ENCODE measurements at regions not wholly inside any gene's neighbourhood (a gene's known extent, or its start where the extent isn't known, plus 50 kb on each side); places are given as distances from the start of the nearest gene placed in this dataset.

DNA sequence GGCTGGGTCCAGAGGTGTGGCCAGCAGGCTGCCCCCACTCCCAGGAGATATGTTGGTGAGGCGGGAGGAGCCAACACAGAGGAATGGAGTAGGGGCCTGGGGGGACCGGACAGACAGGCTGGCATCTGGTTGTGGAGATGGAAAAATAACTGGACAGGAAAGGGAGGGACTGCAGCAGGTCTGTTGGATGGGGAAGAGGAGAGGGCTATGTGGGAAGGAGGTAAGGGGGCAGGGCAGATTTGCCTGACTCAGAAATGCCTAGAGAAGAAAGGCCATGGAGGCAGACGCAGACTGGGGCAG is 160.4 kb downstream of the TRIM29 start:
- Histone ChIP-seq H3K9me3 (replicated peaks; ENCODE audit: control insufficient read depth, insufficient read depth, low read depth, low read length) (no peaks in the 10 kb centered on the region), H3K4me2 (ENCODE audit: insufficient read depth, low read length) (no peak overlapping the region), H3K36me3 (ENCODE audit: control insufficient read depth, insufficient read depth, low read length) (no peaks in the 10 kb centered on the region), H3K4me1 (replicated peaks in 1 of 2; ENCODE audit: control insufficient read depth in 2 of 2, insufficient read depth in 2 of 2, low read length in 2 of 2) (0 out of 5 replicates have a peak, but pooled peaks cover 0 to 1% of the 10 kb centered on the region in 2 experiments), H3K9ac (ENCODE audit: insufficient read depth in 1 of 2, low read depth in 2 of 2, low read length in 2 of 2) (no peak overlapping the region), H3K27ac (ENCODE audit: extremely low read depth, low read depth, low read length) (no peak overlapping the region), H3K79me2 (ENCODE audit: control insufficient read depth, insufficient read depth, low read length) (no peaks in the 10 kb centered on the region), H2AFZ (ENCODE audit: low read depth, low read length) (no peak overlapping the region), H4K20me1 (replicated peaks; ENCODE audit: control insufficient read depth, insufficient read depth, low read length) (peaks cover 4% of the 10 kb centered on the region; the same call in 1 of the 2 replicates), H3K27me3 (ENCODE audit: control insufficient read depth in 2 of 2, insufficient read depth in 2 of 2, low read length in 2 of 2) (peaks cover 2 to 44% of the 10 kb centered on the region in 2 experiments; a peak in 3 of 5 replicates), H3K4me3 (no peak overlapping the region), H3K9me1 (ENCODE audit: control insufficient read depth, insufficient read depth, low read length) (peaks cover 2% of the 10 kb centered on the region)
- no peak for ATAC-seq
- no TSS peak for BruUV-seq (replicated peaks)
- ChIA-PET POLR2A (no interaction called here), CTCF (ENCODE audit: low intra/inter-chr PET ratio) (no interaction called here)
- intact Hi-C loops (cut with micrococcal nuclease): no loop called here
- 4% methylated on average over 3 of the region's 3 CpGs for WGBS (ENCODE audit: insufficient coverage, low coverage, missing lambda C conversion rate)
- in situ Hi-C loops (cut with MboI): no loop called here
- DNase-seq (ENCODE audit: extremely low read depth in 1 of 4, low spot score in 3 of 4): no peak
- FAIRE-seq: no peak
- TF ChIP-seq, protein P1, sequence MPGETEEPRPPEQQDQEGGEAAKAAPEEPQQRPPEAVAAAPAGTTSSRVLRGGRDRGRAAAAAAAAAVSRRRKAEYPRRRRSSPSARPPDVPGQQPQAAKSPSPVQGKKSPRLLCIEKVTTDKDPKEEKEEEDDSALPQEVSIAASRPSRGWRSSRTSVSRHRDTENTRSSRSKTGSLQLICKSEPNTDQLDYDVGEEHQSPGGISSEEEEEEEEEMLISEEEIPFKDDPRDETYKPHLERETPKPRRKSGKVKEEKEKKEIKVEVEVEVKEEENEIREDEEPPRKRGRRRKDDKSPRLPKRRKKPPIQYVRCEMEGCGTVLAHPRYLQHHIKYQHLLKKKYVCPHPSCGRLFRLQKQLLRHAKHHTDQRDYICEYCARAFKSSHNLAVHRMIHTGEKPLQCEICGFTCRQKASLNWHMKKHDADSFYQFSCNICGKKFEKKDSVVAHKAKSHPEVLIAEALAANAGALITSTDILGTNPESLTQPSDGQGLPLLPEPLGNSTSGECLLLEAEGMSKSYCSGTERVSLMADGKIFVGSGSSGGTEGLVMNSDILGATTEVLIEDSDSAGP (CRISPR knock-in tag; IDR thresholded peaks at IDR 0.05): no peak
- no peak for TF ChIP-seq NCOR1 (IDR thresholded peaks at IDR 0.05)
- no peak for TF ChIP-seq CAMTA2 (CRISPR knock-in tag; conservative IDR thresholded peaks at IDR 0.05)
- TF ChIP-seq, protein P2, sequence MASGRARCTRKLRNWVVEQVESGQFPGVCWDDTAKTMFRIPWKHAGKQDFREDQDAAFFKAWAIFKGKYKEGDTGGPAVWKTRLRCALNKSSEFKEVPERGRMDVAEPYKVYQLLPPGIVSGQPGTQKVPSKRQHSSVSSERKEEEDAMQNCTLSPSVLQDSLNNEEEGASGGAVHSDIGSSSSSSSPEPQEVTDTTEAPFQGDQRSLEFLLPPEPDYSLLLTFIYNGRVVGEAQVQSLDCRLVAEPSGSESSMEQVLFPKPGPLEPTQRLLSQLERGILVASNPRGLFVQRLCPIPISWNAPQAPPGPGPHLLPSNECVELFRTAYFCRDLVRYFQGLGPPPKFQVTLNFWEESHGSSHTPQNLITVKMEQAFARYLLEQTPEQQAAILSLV (tag; IDR thresholded peaks at IDR 0.05): no peak
- no peak for TF ChIP-seq PHTF2 (CRISPR knock-in tag; IDR thresholded peaks at IDR 0.05)
- no peak for TF ChIP-seq TGIF2 (CRISPR knock-in tag; IDR thresholded peaks at IDR 0.05)
- no peak for TF ChIP-seq DMBX1 (CRISPR knock-in tag; IDR thresholded peaks at IDR 0.05; ENCODE audit: borderline replicate concordance)
- TF ChIP-seq PRPF4 (IDR thresholded peaks at IDR 0.05; ENCODE audit: insufficient read depth, low read depth, low read length, poor library complexity, severe bottlenecking): no peak
- TF ChIP-seq, protein P3, sequence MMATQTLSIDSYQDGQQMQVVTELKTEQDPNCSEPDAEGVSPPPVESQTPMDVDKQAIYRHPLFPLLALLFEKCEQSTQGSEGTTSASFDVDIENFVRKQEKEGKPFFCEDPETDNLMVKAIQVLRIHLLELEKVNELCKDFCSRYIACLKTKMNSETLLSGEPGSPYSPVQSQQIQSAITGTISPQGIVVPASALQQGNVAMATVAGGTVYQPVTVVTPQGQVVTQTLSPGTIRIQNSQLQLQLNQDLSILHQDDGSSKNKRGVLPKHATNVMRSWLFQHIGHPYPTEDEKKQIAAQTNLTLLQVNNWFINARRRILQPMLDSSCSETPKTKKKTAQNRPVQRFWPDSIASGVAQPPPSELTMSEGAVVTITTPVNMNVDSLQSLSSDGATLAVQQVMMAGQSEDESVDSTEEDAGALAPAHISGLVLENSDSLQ (IDR thresholded peaks at IDR 0.05): no peak
- TF ChIP-seq, protein P4, sequence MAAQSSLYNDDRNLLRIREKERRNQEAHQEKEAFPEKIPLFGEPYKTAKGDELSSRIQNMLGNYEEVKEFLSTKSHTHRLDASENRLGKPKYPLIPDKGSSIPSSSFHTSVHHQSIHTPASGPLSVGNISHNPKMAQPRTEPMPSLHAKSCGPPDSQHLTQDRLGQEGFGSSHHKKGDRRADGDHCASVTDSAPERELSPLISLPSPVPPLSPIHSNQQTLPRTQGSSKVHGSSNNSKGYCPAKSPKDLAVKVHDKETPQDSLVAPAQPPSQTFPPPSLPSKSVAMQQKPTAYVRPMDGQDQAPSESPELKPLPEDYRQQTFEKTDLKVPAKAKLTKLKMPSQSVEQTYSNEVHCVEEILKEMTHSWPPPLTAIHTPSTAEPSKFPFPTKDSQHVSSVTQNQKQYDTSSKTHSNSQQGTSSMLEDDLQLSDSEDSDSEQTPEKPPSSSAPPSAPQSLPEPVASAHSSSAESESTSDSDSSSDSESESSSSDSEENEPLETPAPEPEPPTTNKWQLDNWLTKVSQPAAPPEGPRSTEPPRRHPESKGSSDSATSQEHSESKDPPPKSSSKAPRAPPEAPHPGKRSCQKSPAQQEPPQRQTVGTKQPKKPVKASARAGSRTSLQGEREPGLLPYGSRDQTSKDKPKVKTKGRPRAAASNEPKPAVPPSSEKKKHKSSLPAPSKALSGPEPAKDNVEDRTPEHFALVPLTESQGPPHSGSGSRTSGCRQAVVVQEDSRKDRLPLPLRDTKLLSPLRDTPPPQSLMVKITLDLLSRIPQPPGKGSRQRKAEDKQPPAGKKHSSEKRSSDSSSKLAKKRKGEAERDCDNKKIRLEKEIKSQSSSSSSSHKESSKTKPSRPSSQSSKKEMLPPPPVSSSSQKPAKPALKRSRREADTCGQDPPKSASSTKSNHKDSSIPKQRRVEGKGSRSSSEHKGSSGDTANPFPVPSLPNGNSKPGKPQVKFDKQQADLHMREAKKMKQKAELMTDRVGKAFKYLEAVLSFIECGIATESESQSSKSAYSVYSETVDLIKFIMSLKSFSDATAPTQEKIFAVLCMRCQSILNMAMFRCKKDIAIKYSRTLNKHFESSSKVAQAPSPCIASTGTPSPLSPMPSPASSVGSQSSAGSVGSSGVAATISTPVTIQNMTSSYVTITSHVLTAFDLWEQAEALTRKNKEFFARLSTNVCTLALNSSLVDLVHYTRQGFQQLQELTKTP (IDR thresholded peaks at IDR 0.05; ENCODE audit: low read depth in 1 of 2, partially characterized antibody in 2 of 2): no peak
- TF ChIP-seq BRD4 (IDR thresholded peaks at IDR 0.05): no peak
- TF ChIP-seq JUND (IDR thresholded peaks at IDR 0.05; ENCODE audit: borderline replicate concordance, low read depth, low read length): no peak
- no peak for TF ChIP-seq JUND (tag; IDR thresholded peaks at IDR 0.05; ENCODE audit: borderline replicate concordance, low read depth, low read length)
- no peak for TF ChIP-seq YY1 (IDR thresholded peaks at IDR 0.05; ENCODE audit: borderline replicate concordance in 1 of 3, control insufficient read depth in 1 of 3, extremely low read depth in 1 of 3, insufficient read depth in 3 of 3, insufficient read length in 1 of 3, insufficient replicate concordance in 2 of 3, low read depth in 1 of 3, low read length in 2 of 3)
- TF ChIP-seq CBX3 (IDR thresholded peaks at IDR 0.05; ENCODE audit: borderline replicate concordance in 1 of 2, low read length in 2 of 2): no peak
- no peak for TF ChIP-seq CHD2 (IDR thresholded peaks at IDR 0.05; ENCODE audit: low read depth, low read length)

Measured in K562 (cell line).